ENCODE measurements at regions not wholly inside any gene's neighbourhood (a gene's known extent, or its start where the extent isn't known, plus 50 kb on each side); places are given as distances from the start of the nearest gene placed in this dataset.

DNA sequence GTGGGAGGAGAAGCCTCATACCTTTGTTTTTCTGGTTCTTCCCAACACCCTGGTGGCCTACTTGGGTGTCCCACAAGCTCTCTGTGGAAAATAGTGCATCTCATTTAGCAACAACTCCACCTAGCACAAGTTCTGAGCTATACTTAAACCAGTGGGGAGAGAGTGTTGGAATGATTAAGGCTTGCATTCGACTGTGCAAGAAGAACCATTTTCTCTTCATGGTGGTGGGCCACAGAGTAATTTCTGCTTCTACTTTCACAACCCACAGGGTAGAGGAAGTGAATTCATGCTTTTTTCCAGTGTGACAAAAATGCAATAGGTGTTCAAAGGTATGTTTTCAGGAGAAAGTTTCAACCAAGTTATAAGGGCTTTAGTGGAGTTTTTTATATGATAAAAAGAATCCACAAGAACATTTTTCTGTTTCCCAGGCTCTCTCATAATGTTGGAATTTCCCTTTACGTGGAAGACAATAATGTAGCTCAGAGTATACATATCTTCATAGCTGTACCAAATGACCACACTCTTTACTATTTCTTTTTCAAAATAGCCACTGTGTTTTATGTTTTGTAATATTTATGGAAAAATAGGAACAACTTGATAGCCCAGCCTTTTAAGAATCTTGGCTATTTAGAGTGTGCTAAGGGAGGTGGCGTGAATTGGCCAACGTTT, 80.3 kb upstream of the HHIP start:
- Histone ChIP-seq H3K27me3 (no peaks in the 10 kb centered on the region), H3K9me3 (no peaks in the 10 kb centered on the region), H3K4me1 (no peaks in the 10 kb centered on the region), H3K36me3 (no peaks in the 10 kb centered on the region), H3K4me3 (no peak overlapping the region), H3K27ac (no peak overlapping the region)
- no peak for DNase-seq
- intact Hi-C loops (cut with DNase I; ENCODE audit: low total_unique reads) = no loop called here
- WGBS, 5 donors = 75 to 87% (median 83%) methylated on average over 4 of the region's 4 CpGs
- TF ChIP-seq, protein P1, sequence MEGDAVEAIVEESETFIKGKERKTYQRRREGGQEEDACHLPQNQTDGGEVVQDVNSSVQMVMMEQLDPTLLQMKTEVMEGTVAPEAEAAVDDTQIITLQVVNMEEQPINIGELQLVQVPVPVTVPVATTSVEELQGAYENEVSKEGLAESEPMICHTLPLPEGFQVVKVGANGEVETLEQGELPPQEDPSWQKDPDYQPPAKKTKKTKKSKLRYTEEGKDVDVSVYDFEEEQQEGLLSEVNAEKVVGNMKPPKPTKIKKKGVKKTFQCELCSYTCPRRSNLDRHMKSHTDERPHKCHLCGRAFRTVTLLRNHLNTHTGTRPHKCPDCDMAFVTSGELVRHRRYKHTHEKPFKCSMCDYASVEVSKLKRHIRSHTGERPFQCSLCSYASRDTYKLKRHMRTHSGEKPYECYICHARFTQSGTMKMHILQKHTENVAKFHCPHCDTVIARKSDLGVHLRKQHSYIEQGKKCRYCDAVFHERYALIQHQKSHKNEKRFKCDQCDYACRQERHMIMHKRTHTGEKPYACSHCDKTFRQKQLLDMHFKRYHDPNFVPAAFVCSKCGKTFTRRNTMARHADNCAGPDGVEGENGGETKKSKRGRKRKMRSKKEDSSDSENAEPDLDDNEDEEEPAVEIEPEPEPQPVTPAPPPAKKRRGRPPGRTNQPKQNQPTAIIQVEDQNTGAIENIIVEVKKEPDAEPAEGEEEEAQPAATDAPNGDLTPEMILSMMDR (IDR thresholded peaks at IDR 0.05) = no peak
- TF ChIP-seq POLR2AphosphoS5 (IDR thresholded peaks at IDR 0.05) = no peak
- TF ChIP-seq POLR2A (IDR thresholded peaks at IDR 0.05) = no peak
- TF ChIP-seq EP300 (IDR thresholded peaks at IDR 0.05) = no peak

DNA sequence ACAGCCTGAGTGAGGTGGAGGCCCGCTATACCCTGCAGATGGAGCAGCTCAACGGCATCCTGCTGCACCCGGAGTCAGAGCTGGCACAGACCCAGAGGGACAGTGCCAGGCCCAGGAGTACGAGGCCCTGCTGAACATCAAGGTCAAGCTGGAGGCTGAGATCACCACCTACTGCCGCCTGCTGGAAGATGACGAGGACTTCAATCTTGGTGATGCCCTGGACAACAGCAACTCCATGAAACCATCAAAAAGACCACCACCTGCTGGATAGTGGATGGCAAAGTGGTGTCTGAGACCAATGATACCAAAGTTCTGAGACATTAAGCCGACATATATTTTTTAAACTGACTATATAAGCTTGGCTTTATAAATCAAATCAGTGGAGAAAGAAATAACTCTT, 73.3 kb upstream of the HHIP start:
- no peak for DNase-seq
- Histone ChIP-seq H3K4me3 (no peak overlapping the region), H3K27ac (no peak overlapping the region), H3K27me3 (no peaks in the 10 kb centered on the region), H3K9me3 (no peaks in the 10 kb centered on the region), H3K36me3 (no peaks in the 10 kb centered on the region), H3K4me1 (no peaks in the 10 kb centered on the region)
- intact Hi-C loops (cut with DNase I; ENCODE audit: low total_unique reads) = no loop called here
- TF ChIP-seq EP300 (IDR thresholded peaks at IDR 0.05) (no peak), POLR2A (IDR thresholded peaks at IDR 0.05) (no peak), POLR2AphosphoS5 (IDR thresholded peaks at IDR 0.05) (no peak)
- TF ChIP-seq, protein P1 (IDR thresholded peaks at IDR 0.05) = no peak
- WGBS, 5 donors = 84 to 93% (median 87%) methylated on average over 6 to 7 of the region's 7 CpGs

DNA sequence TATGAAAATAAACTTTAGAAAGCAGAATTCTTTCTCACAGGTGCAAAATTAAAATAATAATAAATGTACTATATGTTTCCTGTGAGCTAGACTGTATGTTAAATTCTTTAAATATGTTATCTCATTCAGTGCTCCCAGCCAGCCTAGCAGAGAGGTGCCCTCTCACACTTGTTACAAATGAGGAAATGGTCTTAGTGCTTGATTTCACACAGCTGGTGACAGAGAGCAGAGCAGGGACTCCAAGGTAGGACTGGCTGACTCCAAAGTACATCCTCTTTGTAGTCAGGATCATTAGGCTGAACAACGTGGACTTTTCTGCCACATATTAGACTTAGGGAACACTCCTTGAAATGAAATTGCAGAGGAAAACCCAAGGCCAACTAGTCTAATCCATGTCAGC, 72.0 kb upstream of the HHIP start:
- Histone ChIP-seq H3K27me3 (no peaks in the 10 kb centered on the region), H3K9me3 (no peaks in the 10 kb centered on the region), H3K36me3 (no peaks in the 10 kb centered on the region), H3K4me3 (no peak overlapping the region), H3K27ac (no peak overlapping the region), H3K4me1 (no peaks in the 10 kb centered on the region)
- TF ChIP-seq POLR2A (IDR thresholded peaks at IDR 0.05) = no peak
- TF ChIP-seq, protein P1 (IDR thresholded peaks at IDR 0.05) = no peak
- no peak for TF ChIP-seq POLR2AphosphoS5 (IDR thresholded peaks at IDR 0.05)
- no peak for TF ChIP-seq EP300 (IDR thresholded peaks at IDR 0.05)
- peak in 1 of 2 donors; percentile 8 for DNase-seq
- intact Hi-C loops (cut with DNase I; ENCODE audit: low total_unique reads) = no loop called here
- 21 to 40% (median 33%) methylated on average over 1 of the region's 1 CpG for WGBS, 5 donors

DNA sequence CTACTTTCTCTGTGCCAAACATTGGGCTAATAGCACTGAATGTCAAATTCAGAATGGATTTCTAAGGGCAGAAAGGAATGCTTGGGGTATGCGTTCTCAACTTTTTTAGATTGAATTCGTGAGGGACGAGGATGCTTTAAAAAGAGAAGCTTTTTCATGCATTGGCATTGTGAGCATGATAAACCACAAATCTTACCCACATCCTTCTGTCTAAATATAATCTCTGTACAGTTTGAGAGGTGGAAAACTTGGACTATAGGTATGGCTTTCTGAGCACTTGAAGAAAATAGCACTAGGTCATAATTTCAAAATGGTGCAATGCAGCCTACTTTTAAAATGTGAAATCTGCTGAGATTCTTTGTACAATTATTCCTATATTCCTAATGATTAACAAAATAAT, 71.4 kb upstream of the HHIP start:
- intact Hi-C loops (cut with DNase I; ENCODE audit: low total_unique reads) = no loop called here
- H3K27ac ChIP-seq = no peak overlapping the region
- H3K36me3 ChIP-seq = no peaks in the 10 kb centered on the region
- H3K4me1 ChIP-seq = no peaks in the 10 kb centered on the region
- no peaks in the 10 kb centered on the region for H3K9me3 ChIP-seq
- H3K27me3 ChIP-seq = no peaks in the 10 kb centered on the region
- WGBS, 5 donors = 61 to 82% (median 73%) methylated on average over 3 of the region's 3 CpGs
- TF ChIP-seq POLR2AphosphoS5 (IDR thresholded peaks at IDR 0.05) = no peak
- TF ChIP-seq EP300 (IDR thresholded peaks at IDR 0.05) = no peak
- TF ChIP-seq POLR2A (IDR thresholded peaks at IDR 0.05) = no peak
- TF ChIP-seq, protein P1 (IDR thresholded peaks at IDR 0.05) = no peak
- H3K4me3 ChIP-seq = no peak overlapping the region
- DNase-seq = no peak
